K562 (cell line): ENCODE measurements at regions not wholly inside any gene's neighbourhood (a gene's known extent, or its start where the extent isn't known, plus 50 kb on each side); places are given as distances from the start of the nearest gene placed in this dataset.

Experiments used
- CEBPB ChIP-seq: fragments of 450-650 bp; IDR thresholded peaks from 2 replicates; pipeline ENCODE4 v1.6.1; 2016; ENCODE audit warnings: missing genetic modification characterization, missing compliant biosample characterization
- FOXJ3 ChIP-seq: sonication (generic); formaldehyde crosslinking; IDR thresholded peaks from 2 replicates; pipeline ENCODE4 v1.4.0; 2020; ENCODE audit warnings: mild to moderate bottlenecking, missing genetic modification reagents
- NCOA2 ChIP-seq, 2 experiments: fragments of 450-650 bp; IDR thresholded peaks; 2 replicates each; pipeline ENCODE4 v1.6.1; 2018; ENCODE audit warnings: mild to moderate bottlenecking in 2 of 2, moderate library complexity in 1 of 2; ENCODE audit not compliant: partially characterized antibody in 2 of 2
- NCOR1 ChIP-seq: fragments of 450-650 bp; IDR thresholded peaks from 2 replicates; pipeline ENCODE4 v1.6.1; 2016; ENCODE audit warnings: mild to moderate bottlenecking, moderate library complexity
- POLR2AphosphoS5 ChIP-seq: IDR thresholded peaks from 2 replicates; pipeline ENCODE4 v1.6.1; 2011; ENCODE audit warnings: mild to moderate bottlenecking, low read depth, low read length, moderate library complexity; ENCODE audit not compliant: control insufficient read depth, insufficient read depth
- SRSF9 ChIP-seq: fragments of 200-400 bp; formaldehyde crosslinking; IDR thresholded peaks from 2 replicates; pipeline ENCODE4 v1.6.1; 2017; ENCODE audit warnings: low read depth, low read length, borderline replicate concordance
- TEAD1 ChIP-seq, 2 experiments: fragments of 450-650 bp in 1 of 2; sonication (generic) in 1 of 2; formaldehyde crosslinking; IDR thresholded peaks; 2 replicates each; pipeline versions ENCODE4 v1.4.0 to v1.8.0; 2020 to 2022; ENCODE audit warnings: mild to moderate bottlenecking in 2 of 2, missing genetic modification reagents in 1 of 2
- ZFPM2 ChIP-seq: fragments of 250-450 bp; sonication (Bioruptor Pico); IDR thresholded peaks from 2 replicates; pipeline ENCODE4 v1.5.1; 2022; ENCODE audit warnings: mild to moderate bottlenecking
- ZNF507 ChIP-seq: conservative IDR thresholded peaks from 2 replicates; pipeline ENCODE4 v1.6.1; 2017; ENCODE audit warnings: missing genetic modification characterization, missing compliant biosample characterization
- ZSCAN32 ChIP-seq: fragments of 450-650 bp; formaldehyde crosslinking; IDR thresholded peaks from 2 replicates; pipeline ENCODE4 v1.4.0; 2020; ENCODE audit warnings: mild to moderate bottlenecking, moderate library complexity
- TF ChIP-seq, protein P1 (sequence below), 2 experiments: fragments of 450-650 bp in 1 of 2; IDR thresholded peaks; 2 replicates each; pipeline ENCODE4 v1.6.1; 2011 to 2017; ENCODE audit warnings: low read depth in 2 of 2, antibody characterized with exemption in 1 of 2, borderline replicate concordance in 1 of 2, low read length in 1 of 2, mild to moderate bottlenecking in 1 of 2, mixed read lengths in 1 of 2; ENCODE audit not compliant: control insufficient read depth in 1 of 2
- TF ChIP-seq, protein P2 (sequence below), 2 experiments: fragments of 450-650 bp; conservative IDR thresholded peaks; 2 replicates each; pipeline ENCODE4 v1.6.1; 2017; ENCODE audit warnings: mild to moderate bottlenecking in 2 of 2, moderate library complexity in 2 of 2
- TF ChIP-seq, protein P3 (sequence below), 3 experiments: IDR thresholded peaks in 2 of 3; conservative IDR thresholded peaks in 1 of 3; 2 replicates each; pipeline ENCODE4 v1.5.1; 2011 to 2012; ENCODE audit warnings: low read length in 3 of 3, mild to moderate bottlenecking in 3 of 3, control low read depth in 2 of 3, improper control_type of control experiment in 1 of 3, inconsistent platforms in 1 of 3, low read depth in 1 of 3, mixed read lengths in 1 of 3, moderate library complexity in 1 of 3; ENCODE audit not compliant: insufficient read depth in 2 of 3
- TF ChIP-seq, protein P4 (sequence below), 3 experiments: fragments of 200-800 bp in 1 of 3; sonication (Bioruptor generic) in 1 of 3; sonication (generic) in 1 of 3; formaldehyde crosslinking in 1 of 3; IDR thresholded peaks; 2 replicates each; pipeline versions ENCODE4 v1.6.1 to v1.8.0; 2016 to 2022; ENCODE audit warnings: mild to moderate bottlenecking in 2 of 3, missing compliant biosample characterization in 2 of 3, missing genetic modification characterization in 2 of 3, missing genetic modification reagents in 1 of 3

DNA sequence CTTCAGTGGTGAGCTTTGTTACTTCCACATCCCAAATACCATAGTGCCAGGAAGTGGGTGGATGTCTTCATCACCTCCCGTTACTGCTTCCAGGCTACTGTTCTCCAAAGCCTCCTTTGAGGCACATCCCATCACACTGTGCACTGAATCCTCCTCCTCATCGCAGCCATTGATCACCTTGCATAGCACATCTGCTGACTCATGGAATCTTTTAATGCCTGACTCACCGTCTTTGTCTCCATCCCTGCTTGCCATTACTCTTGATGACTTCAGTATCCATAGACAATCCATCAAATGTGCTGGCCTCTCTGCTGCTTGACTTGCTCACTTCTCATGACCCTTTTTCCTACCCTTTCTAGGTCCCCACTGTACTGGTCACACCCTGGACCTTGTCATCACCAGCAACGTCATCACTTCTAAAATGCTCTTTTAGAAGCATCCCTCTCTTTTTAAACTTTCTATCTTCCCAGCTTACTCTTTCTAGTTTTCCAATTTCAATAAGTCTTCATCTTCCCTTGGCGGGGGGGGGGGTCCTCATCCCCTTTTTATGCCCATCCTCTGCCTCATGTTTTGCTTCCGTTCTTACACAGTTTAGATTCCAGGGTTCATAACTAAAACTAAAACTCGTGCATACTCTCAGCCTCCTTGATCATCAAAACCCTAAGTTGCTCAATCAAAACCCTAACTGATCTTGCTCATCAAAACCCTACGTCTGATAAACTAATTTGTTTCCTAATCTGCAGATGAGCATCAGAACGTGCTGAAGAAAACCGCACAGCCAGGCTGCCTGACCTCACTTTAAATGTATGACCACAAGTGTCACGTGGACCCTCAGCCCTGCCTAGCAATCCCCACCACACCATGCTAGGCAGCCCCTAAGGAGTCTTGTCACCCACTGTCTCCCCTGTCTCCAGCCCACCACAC is 289.7 kb upstream of the ZFHX3 start:
- TF ChIP-seq, protein P1, sequence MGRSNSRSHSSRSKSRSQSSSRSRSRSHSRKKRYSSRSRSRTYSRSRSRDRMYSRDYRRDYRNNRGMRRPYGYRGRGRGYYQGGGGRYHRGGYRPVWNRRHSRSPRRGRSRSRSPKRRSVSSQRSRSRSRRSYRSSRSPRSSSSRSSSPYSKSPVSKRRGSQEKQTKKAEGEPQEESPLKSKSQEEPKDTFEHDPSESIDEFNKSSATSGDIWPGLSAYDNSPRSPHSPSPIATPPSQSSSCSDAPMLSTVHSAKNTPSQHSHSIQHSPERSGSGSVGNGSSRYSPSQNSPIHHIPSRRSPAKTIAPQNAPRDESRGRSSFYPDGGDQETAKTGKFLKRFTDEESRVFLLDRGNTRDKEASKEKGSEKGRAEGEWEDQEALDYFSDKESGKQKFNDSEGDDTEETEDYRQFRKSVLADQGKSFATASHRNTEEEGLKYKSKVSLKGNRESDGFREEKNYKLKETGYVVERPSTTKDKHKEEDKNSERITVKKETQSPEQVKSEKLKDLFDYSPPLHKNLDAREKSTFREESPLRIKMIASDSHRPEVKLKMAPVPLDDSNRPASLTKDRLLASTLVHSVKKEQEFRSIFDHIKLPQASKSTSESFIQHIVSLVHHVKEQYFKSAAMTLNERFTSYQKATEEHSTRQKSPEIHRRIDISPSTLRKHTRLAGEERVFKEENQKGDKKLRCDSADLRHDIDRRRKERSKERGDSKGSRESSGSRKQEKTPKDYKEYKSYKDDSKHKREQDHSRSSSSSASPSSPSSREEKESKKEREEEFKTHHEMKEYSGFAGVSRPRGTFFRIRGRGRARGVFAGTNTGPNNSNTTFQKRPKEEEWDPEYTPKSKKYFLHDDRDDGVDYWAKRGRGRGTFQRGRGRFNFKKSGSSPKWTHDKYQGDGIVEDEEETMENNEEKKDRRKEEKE (IDR thresholded peaks at IDR 0.05; ENCODE audit: borderline replicate concordance in 1 of 2, control insufficient read depth in 1 of 2, low read depth in 2 of 2, low read length in 1 of 2): no peak
- TF ChIP-seq, protein P2, sequence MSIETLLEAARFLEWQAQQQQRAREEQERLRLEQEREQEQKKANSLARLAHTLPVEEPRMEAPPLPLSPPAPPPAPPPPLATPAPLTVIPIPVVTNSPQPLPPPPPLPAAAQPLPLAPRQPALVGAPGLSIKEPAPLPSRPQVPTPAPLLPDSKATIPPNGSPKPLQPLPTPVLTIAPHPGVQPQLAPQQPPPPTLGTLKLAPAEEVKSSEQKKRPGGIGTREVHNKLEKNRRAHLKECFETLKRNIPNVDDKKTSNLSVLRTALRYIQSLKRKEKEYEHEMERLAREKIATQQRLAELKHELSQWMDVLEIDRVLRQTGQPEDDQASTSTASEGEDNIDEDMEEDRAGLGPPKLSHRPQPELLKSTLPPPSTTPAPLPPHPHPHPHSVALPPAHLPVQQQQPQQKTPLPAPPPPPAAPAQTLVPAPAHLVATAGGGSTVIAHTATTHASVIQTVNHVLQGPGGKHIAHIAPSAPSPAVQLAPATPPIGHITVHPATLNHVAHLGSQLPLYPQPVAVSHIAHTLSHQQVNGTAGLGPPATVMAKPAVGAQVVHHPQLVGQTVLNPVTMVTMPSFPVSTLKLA (conservative IDR thresholded peaks at IDR 0.05): no peak
- TF ChIP-seq NCOR1 (no peak), POLR2AphosphoS5 (no peak), ZNF507 (tag) (no peak), FOXJ3 (CRISPR knock-in tag) (no peak), CEBPB (tag) (no peak), SRSF9 (no peak), NCOA2 (IDR thresholded peaks at IDR 0.05; ENCODE audit: partially characterized antibody in 2 of 2) (no peak), ZSCAN32 (no peak), TEAD1 (CRISPR knock-in tag; IDR thresholded peaks at IDR 0.05) (no peak), ZFPM2 (no peak)
- TF ChIP-seq, protein P3, sequence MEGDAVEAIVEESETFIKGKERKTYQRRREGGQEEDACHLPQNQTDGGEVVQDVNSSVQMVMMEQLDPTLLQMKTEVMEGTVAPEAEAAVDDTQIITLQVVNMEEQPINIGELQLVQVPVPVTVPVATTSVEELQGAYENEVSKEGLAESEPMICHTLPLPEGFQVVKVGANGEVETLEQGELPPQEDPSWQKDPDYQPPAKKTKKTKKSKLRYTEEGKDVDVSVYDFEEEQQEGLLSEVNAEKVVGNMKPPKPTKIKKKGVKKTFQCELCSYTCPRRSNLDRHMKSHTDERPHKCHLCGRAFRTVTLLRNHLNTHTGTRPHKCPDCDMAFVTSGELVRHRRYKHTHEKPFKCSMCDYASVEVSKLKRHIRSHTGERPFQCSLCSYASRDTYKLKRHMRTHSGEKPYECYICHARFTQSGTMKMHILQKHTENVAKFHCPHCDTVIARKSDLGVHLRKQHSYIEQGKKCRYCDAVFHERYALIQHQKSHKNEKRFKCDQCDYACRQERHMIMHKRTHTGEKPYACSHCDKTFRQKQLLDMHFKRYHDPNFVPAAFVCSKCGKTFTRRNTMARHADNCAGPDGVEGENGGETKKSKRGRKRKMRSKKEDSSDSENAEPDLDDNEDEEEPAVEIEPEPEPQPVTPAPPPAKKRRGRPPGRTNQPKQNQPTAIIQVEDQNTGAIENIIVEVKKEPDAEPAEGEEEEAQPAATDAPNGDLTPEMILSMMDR (IDR thresholded peaks at IDR 0.05 in 2 of 3, conservative IDR thresholded peaks at IDR 0.05 in 1 of 3; ENCODE audit: insufficient read depth in 2 of 3, low read depth in 1 of 3, low read length in 3 of 3): no peak
- TF ChIP-seq, protein P4, sequence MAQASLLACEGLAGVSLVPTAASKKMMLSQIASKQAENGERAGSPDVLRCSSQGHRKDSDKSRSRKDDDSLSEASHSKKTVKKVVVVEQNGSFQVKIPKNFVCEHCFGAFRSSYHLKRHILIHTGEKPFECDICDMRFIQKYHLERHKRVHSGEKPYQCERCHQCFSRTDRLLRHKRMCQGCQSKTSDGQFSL (CRISPR knock-in tag; IDR thresholded peaks at IDR 0.05): no peak
- TF ChIP-seq, protein P4 (tag; IDR thresholded peaks at IDR 0.05): no peak
